ENCODE measurements at regions not wholly inside any gene's neighbourhood (a gene's known extent, or its start where the extent isn't known, plus 50 kb on each side); places are given as distances from the start of the nearest gene placed in this dataset.
A peak's percentile ranks its signal among the peaks of the same experiment; 100 is the strongest.

GRCh38 chr1:80640978-80641377 is 1159.8 kb upstream of the ADGRL2 start:
- DNase-seq (ENCODE audit: low spot score in 2 of 2) (no peak), ATAC-seq (no peak)
- peaks cover 16 to 18% of the 10 kb centered on the region in 2 donors for H3K9me3 Mint-ChIP-seq
- no peak overlapping the region for H3K27ac Mint-ChIP-seq
- H3K36me3 Mint-ChIP-seq = no peaks in the 10 kb centered on the region

DNA sequence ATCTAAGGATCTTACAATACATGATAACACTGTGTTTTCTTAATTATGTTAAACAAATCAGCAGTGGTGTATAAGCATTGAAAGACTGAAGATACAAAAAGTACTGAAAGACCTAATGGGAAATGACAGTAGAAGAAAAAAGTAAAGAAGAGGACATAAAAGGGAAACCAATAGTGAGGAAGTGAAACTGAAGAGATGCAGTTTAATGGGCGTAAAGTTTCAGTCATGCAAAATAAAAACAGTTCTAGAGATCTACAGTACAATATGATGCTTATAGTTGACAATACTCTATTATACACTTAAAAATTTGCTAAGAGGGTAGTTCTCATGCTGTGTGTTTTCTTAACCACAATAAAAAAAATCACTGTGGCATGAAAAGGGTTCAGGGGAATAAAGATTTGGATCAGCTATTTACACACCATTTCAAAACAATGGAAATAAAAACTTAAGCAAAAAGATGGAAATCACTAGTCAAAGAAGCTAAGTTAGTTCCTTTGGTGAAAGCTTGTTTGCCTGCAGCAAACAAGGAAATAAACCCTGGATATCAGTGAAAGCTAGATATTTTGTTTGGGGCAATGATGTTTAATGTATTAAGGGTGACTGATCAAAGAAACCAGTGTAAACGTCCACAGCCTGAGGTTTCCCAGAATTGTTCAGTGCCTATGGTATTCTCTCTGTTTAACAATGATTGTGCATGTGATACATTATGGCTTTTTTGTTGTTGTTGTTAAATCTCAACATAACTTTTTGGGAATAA is 1160.8 kb upstream of the ADGRL2 start:
- no peaks in the 10 kb centered on the region for H3K36me3 Mint-ChIP-seq
- no peak for DNase-seq (ENCODE audit: low spot score in 2 of 2)
- ATAC-seq = no peak
- no peak overlapping the region for H3K27ac Mint-ChIP-seq
- peaks cover 16 to 18% of the 10 kb centered on the region in 2 donors for H3K9me3 Mint-ChIP-seq

DNA sequence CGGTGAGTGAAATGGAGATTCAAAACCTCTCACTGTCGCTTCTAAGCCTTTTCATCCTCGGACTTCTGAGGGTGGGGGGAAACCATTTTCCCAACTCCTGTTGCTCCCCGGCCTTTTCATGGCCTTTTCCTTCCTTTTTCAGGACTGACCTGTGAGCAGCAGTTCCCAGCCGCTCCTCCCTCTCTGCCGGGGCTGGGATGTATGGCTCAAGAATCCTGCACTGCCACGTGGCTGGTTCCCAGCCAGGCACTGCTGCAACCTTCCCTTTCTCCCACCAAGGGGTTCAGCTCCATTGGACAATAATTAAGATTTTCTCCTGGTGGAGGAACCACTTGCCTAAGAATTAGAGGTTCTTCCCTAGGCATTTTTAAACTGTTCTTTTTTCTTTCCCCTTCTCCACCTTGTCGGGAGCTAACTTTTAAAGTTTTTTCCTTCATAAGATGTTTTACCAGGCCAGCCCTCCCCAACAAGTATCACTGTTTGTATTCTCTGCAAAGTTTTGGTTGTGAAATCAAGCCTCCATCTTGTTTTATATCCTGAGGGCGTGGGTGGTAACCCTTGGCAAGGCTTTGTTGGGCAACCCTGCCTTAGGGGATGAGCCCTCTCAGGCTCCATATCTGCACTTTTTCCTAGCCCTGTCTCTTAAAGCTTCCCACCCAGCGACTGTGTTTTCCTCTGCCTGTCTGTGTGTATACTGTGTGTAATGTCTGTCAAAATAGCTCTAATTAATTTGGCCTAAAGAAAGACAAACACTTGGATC is 1166.6 kb upstream of the ADGRL2 start:
- H3K27ac Mint-ChIP-seq = no peak overlapping the region
- H3K36me3 Mint-ChIP-seq = no peaks in the 10 kb centered on the region
- DNase-seq (ENCODE audit: low spot score in 2 of 2) = no peak
- H3K9me3 Mint-ChIP-seq = peaks cover 7 to 14% of the 10 kb centered on the region in 2 donors
- no peak for ATAC-seq

DNA sequence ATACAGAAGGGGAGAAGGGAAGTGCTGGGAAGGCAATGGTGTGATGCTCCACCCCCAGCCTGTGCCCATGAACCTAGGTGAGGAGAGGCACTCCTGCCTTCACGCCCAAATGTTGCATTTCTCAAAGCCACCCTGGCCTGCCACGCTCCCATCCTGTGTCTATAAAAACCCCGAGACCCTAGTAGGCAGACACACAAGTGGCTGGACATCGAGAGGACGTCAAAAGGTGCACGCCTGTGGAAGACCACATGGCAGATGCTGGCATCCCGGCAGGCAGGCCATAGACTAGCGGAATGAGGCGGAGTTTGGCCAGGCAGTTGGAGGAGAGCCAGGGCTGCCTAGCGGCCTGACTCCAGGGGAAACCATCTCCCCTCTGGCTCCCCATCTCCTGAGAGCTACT is 1168.5 kb upstream of the ADGRL2 start:
- H3K36me3 Mint-ChIP-seq = no peaks in the 10 kb centered on the region
- no peak for DNase-seq (ENCODE audit: low spot score in 2 of 2)
- peaks cover 7 to 8% of the 10 kb centered on the region in 2 donors for H3K9me3 Mint-ChIP-seq
- H3K27ac Mint-ChIP-seq = no peak overlapping the region
- ATAC-seq = no peak

- Mint-ChIP-seq H3K36me3 (no peaks in the 10 kb centered on the region), H3K27ac (no peak overlapping the region), H3K9me3 (peaks cover 8 to 19% of the 10 kb centered on the region in 2 donors)
- no peak for DNase-seq (ENCODE audit: low spot score in 2 of 2)
- no peak for ATAC-seq
These were observed 1171.4 kb upstream of the ADGRL2 start for GRCh38 chr1:80629304-80629837.

DNA sequence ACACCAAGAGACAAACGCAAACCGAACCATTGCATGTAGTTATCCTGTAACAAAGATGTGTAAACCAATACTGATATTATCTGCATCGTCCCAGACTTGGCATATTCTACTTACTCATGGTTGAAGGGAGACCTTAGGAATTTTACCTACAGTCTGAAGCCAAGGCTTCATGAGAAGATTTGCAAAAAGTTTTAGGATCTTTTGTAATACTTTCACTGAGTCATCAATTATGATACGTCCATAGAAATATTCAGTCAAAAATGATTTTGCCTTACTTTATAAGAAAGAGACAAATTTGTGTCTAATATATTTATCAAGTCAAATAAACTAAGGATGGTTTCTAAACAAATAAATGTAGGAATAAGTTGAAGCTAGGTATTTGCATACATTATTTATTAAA is 1176.1 kb upstream of the ADGRL2 start:
- H3K36me3 Mint-ChIP-seq = no peaks in the 10 kb centered on the region
- no peak overlapping the region for H3K27ac Mint-ChIP-seq
- DNase-seq (ENCODE audit: low spot score in 2 of 2) = no peak
- ATAC-seq = no peak
- H3K9me3 Mint-ChIP-seq = peaks cover 8 to 22% of the 10 kb centered on the region in 2 donors

GRCh38 chr1:80607064-80607463 is 1193.7 kb upstream of the ADGRL2 start:
- H3K27ac Mint-ChIP-seq = no peak overlapping the region
- H3K36me3 Mint-ChIP-seq = no peaks in the 10 kb centered on the region
- ATAC-seq (no peak), DNase-seq (ENCODE audit: low spot score in 2 of 2) (no peak)
- peaks cover 11 to 14% of the 10 kb centered on the region in 2 donors for H3K9me3 Mint-ChIP-seq

GRCh38 chr1:80594013-80594412 is 1206.7 kb upstream of the ADGRL2 start:
- Mint-ChIP-seq H3K9me3 (peaks cover 36 to 41% of the 10 kb centered on the region in 2 donors), H3K36me3 (peaks cover 0 to 38% of the 10 kb centered on the region in 2 donors), H3K27ac (no peak overlapping the region)
- no peak for DNase-seq (ENCODE audit: low spot score in 2 of 2)
- ATAC-seq = no peak

DNA sequence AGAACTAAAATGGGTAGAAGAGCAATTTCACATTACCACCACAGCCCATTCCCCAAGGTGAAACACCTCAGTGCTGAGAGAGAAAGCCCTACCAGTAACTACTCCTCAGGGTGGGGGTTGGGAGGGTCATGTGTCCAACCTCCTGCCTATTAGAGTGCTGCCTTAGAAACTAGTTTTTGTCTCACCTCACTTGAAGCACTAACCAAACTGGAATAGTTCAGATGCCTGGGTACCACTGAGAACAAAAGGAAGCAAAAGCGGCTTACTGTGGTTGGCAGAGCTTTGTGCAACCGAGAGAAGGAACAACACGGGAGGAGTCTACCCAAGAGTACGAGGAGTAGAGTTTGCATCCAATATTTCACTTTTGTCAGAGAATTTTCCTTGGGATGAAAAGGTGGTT is 1207.5 kb upstream of the ADGRL2 start:
- peaks cover 0 to 38% of the 10 kb centered on the region in 2 donors for H3K36me3 Mint-ChIP-seq
- H3K27ac Mint-ChIP-seq = peak overlapping the region in 1 of 2 donors; percentile 9
- H3K9me3 Mint-ChIP-seq = peaks cover 34 to 39% of the 10 kb centered on the region in 2 donors
- ATAC-seq (no peak), DNase-seq (ENCODE audit: low spot score in 2 of 2) (no peak)

- Mint-ChIP-seq H3K36me3 (peaks cover 5 to 12% of the 10 kb centered on the region in 2 donors), H3K9me3 (peaks cover 5 to 37% of the 10 kb centered on the region in 2 donors), H3K27ac (no peak overlapping the region)
- no peak for ATAC-seq
- DNase-seq (ENCODE audit: low spot score in 2 of 2) = no peak
These were observed 1217.8 kb upstream of the ADGRL2 start for GRCh38 chr1:80582980-80583379.

DNA sequence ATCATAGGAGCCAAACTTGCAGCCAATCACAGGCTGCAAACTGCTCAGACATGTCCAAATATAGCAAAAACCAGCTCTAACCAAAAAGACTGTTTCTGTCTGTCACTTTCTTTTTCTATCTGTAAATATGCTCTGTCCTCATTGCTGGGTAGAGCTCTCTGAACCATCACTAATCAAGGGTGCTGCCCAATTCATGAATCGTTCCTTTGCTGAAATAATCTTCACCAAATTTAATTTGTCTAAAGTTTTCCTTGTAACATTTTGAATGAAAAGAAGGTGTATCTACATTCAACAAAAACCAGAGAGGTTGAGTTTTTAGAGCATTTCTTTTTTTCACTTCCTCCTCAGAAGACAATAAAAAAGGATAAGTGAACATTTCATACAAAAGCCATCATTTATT is 1221.7 kb upstream of the ADGRL2 start:
- Mint-ChIP-seq H3K9me3 (peaks cover 5 to 19% of the 10 kb centered on the region in 2 donors), H3K36me3 (peaks cover 5 to 12% of the 10 kb centered on the region in 2 donors), H3K27ac (no peak overlapping the region)
- no peak for ATAC-seq
- no peak for DNase-seq (ENCODE audit: low spot score in 2 of 2)

- no peaks in the 10 kb centered on the region for H3K9me3 Mint-ChIP-seq
- DNase-seq (ENCODE audit: low spot score in 2 of 2) = no peak
- no peaks in the 10 kb centered on the region for H3K36me3 Mint-ChIP-seq
- H3K27ac Mint-ChIP-seq = no peak overlapping the region
- no peak for ATAC-seq
These were observed 1233.9 kb upstream of the ADGRL2 start for GRCh38 chr1:80566867-80567266.

DNA sequence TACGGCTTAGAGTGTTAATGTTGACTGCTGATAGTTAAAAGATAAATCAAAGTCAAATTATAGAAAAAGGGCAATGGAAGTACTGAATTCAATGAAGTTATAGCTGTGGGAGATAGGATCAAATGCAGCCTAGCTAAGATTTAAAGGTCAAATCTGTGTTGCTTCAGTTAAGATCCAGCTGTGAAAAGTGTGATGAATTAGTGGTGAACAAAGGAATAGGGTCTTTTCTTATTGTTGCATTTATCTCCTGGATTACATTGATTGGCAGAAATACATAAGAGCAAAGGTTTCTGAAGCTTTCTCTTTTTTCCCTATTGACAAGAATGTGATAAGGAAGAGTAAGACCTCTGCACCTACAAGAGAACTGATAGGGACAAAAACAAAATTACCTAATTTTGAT is 1234.6 kb upstream of the ADGRL2 start:
- H3K27ac Mint-ChIP-seq = no peak overlapping the region
- H3K36me3 Mint-ChIP-seq = no peaks in the 10 kb centered on the region
- no peak for DNase-seq (ENCODE audit: low spot score in 2 of 2)
- no peak for ATAC-seq
- peaks cover 0 to 2% of the 10 kb centered on the region in 2 donors for H3K9me3 Mint-ChIP-seq

DNA sequence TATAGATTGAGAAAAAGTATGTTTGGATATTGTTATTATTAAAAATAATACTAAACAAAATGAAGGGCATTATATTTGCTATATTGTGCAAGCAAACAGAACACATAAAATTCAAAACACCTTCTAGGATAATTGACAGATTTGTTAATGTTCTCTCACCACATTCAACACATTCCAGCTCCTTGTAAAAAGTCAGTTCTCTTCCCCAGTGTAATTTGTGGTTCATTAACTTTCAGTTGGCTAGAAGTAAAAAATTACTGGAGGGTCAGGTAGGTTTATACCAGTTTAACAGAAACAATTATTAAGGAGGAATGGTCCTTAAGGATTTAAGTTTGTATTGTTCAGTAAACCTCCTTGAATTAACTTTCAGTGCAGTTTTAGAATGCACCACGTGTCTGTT is 1235.3 kb upstream of the ADGRL2 start:
- Mint-ChIP-seq H3K27ac (no peak overlapping the region), H3K36me3 (no peaks in the 10 kb centered on the region), H3K9me3 (peaks cover 0 to 4% of the 10 kb centered on the region in 2 donors)
- ATAC-seq = no peak
- DNase-seq (ENCODE audit: low spot score in 2 of 2) = no peak

DNA sequence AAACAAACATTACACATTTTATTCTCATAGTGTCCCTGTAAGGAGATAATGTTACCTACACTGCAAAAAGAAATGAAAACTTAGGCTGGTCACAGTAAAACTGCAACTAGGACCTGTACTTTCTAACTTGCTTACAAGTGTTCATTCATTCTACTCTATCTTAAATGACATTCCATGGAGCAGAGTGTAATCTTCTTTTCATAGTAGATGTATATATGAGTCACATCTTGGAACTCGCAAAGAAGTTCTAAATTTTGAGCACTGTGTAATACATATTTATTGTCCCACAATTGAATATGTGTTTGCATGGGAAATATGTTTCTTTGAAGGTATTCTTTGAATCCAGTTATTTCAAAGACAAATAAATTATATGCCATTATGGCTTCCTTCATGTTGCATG is 1258.5 kb upstream of the ADGRL2 start:
- ATAC-seq = no peak
- DNase-seq (ENCODE audit: low spot score in 2 of 2) = no peak
- H3K9me3 Mint-ChIP-seq = peaks cover 0 to 5% of the 10 kb centered on the region in 2 donors
- no peaks in the 10 kb centered on the region for H3K36me3 Mint-ChIP-seq
- no peak overlapping the region for H3K27ac Mint-ChIP-seq

- Mint-ChIP-seq H3K9me3 (peaks cover 3 to 5% of the 10 kb centered on the region in 2 donors), H3K36me3 (no peaks in the 10 kb centered on the region), H3K27ac (no peak overlapping the region)
- DNase-seq (ENCODE audit: low spot score in 2 of 2) (no peak), ATAC-seq (no peak)
These were observed 1260.1 kb upstream of the ADGRL2 start for GRCh38 chr1:80540596-80540995.

GRCh38 chr1:80540149-80540548 is 1260.6 kb upstream of the ADGRL2 start:
- H3K36me3 Mint-ChIP-seq = no peaks in the 10 kb centered on the region
- no peak overlapping the region for H3K27ac Mint-ChIP-seq
- ATAC-seq (no peak), DNase-seq (ENCODE audit: low spot score in 2 of 2) (no peak)
- peaks cover 8 to 10% of the 10 kb centered on the region in 2 donors for H3K9me3 Mint-ChIP-seq

Data from activated naive CD4-positive, alpha-beta T cell treated with anti-CD3 and anti-CD28 coated beads, Interleukin-2, amount 50 U/mL, for 72 hours (primary cell).